ENCODE measurements at regions not wholly inside any gene's neighbourhood (a gene's known extent, or its start where the extent isn't known, plus 50 kb on each side); places are given as distances from the start of the nearest gene placed in this dataset.

DNA sequence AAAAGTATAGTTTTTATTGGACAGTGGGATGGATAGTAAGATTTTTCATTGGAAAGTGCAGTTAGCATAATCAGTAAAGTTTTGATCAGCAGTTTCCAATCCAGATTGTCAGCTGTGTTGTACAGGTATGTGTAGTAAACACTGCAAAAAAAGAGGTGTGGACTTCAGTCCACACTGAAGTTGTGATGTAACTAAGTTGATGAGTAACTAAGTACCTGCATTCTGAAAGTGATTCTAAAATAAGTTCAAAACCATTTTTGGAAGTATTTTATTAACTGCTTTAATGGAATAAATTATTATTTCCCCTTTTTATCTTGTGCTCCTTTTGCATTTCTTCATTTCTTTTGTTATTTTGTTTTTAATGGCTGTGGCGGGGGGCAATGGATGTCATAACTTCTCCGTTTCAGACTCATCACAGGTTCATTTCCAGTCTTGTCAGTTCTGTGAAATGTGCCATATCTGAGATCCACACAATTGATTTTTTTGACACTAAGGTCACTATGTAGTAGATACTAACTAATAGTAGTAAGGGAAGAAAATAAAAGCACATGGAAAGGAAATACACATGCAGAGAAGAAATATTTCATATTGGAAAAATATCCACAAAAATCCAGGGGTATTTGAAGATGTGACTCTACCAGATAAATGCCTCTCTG is 247.5 kb downstream of the GABRG1 start:
- Histone ChIP-seq H3K4me3 (ENCODE audit: insufficient read depth, low read depth, low read length) (no peak overlapping the region), H3K36me3 (replicated peaks; ENCODE audit: control insufficient read depth, insufficient read depth, low read length) (no peaks in the 10 kb centered on the region), H3K27me3 (ENCODE audit: control insufficient read depth, insufficient read depth, low read length) (no peaks in the 10 kb centered on the region)
- DNase-seq = no peak

DNA sequence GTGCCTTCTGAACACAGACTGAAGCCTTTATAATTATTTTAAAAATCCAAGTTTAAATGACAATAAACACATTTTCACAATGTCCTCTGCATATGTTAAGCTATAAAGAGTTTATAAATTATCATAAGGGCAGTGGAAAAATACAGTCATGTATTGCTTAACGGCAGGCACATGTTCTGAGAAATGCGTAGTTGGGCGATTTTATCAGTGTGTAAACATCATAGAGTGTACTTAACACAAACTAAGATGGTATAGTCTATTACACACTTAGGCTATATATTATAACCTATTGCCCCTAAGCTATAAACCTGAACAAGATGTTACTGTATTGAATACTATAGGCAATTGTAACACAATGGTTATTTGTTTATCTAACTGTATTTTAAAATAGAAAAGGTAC is 254.7 kb downstream of the GABRG1 start:
- no peaks in the 10 kb centered on the region for H3K36me3 ChIP-seq (replicated peaks; ENCODE audit: control insufficient read depth, insufficient read depth, low read length)
- DNase-seq = no peak
- no peaks in the 10 kb centered on the region for H3K27me3 ChIP-seq (ENCODE audit: control insufficient read depth, insufficient read depth, low read length)
- H3K4me3 ChIP-seq (ENCODE audit: insufficient read depth, low read depth, low read length) = no peak overlapping the region

GRCh38 chr4:45865781-45866180 is 258.1 kb downstream of the GABRG1 start:
- no peaks in the 10 kb centered on the region for H3K27me3 ChIP-seq (ENCODE audit: control insufficient read depth, insufficient read depth, low read length)
- no peak overlapping the region for H3K4me3 ChIP-seq (ENCODE audit: insufficient read depth, low read depth, low read length)
- no peak for DNase-seq
- H3K36me3 ChIP-seq (replicated peaks; ENCODE audit: control insufficient read depth, insufficient read depth, low read length) = no peaks in the 10 kb centered on the region

DNA sequence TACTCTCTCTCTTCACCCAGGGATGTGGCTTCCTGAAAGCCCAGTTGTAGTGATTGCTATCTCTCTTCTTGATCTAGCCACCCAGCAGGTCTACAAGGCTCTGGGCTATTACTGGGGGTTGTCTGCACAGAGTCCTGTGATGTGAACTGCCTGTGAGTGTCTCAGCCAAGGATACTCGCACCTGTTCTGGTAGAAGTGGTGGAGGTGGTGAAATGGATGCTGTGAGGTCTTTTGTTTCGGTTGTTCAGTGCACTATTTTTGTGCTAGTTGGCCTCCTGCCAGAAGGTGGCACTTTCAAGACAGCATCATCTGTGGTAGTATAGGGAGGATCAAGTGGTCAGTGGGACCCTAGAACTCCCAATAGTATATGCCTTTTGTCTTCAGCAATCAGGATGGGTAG is 268.0 kb downstream of the GABRG1 start:
- Histone ChIP-seq H3K27me3 (ENCODE audit: control insufficient read depth, insufficient read depth, low read length) (no peaks in the 10 kb centered on the region), H3K4me3 (ENCODE audit: insufficient read depth, low read depth, low read length) (no peak overlapping the region), H3K36me3 (replicated peaks; ENCODE audit: control insufficient read depth, insufficient read depth, low read length) (no peaks in the 10 kb centered on the region)
- no peak for DNase-seq

- DNase-seq = no peak
- Histone ChIP-seq H3K4me3 (ENCODE audit: insufficient read depth, low read depth, low read length) (no peak overlapping the region), H3K36me3 (replicated peaks; ENCODE audit: control insufficient read depth, insufficient read depth, low read length) (no peaks in the 10 kb centered on the region)
Observed at GRCh38 chr4:45846016-45846415, 277.8 kb downstream of the GABRG1 start.

GRCh38 chr4:45841791-45842190 is 282.1 kb downstream of the GABRG1 start:
- no peaks in the 10 kb centered on the region for H3K27me3 ChIP-seq (ENCODE audit: control insufficient read depth, insufficient read depth, low read length)
- H3K36me3 ChIP-seq (replicated peaks; ENCODE audit: control insufficient read depth, insufficient read depth, low read length) = no peaks in the 10 kb centered on the region
- DNase-seq = no peak
- no peak overlapping the region for H3K4me3 ChIP-seq (ENCODE audit: insufficient read depth, low read depth, low read length)

More at GRCh38 chr4:45846016-45846415, 277.8 kb downstream of the GABRG1 start:
- H3K27me3 ChIP-seq (ENCODE audit: control insufficient read depth, insufficient read depth, low read length) = no peaks in the 10 kb centered on the region

- no peak for DNase-seq
- no peaks in the 10 kb centered on the region for H3K36me3 ChIP-seq (replicated peaks; ENCODE audit: control insufficient read depth, insufficient read depth, low read length)
- no peak overlapping the region for H3K4me3 ChIP-seq (ENCODE audit: insufficient read depth, low read depth, low read length)
- no peaks in the 10 kb centered on the region for H3K27me3 ChIP-seq (ENCODE audit: control insufficient read depth, insufficient read depth, low read length)
Observed at GRCh38 chr4:45831692-45832091, 292.2 kb downstream of the GABRG1 start.

GRCh38 chr4:45803994-45804393 is 319.9 kb downstream of the GABRG1 start:
- Histone ChIP-seq H3K4me3 (ENCODE audit: insufficient read depth, low read depth, low read length) (no peak overlapping the region), H3K27me3 (ENCODE audit: control insufficient read depth, insufficient read depth, low read length) (no peaks in the 10 kb centered on the region), H3K36me3 (replicated peaks; ENCODE audit: control insufficient read depth, insufficient read depth, low read length) (no peaks in the 10 kb centered on the region)
- DNase-seq = no peak

GRCh38 chr4:45795135-45795534 is 328.7 kb downstream of the GABRG1 start:
- Histone ChIP-seq H3K27me3 (ENCODE audit: control insufficient read depth, insufficient read depth, low read length) (no peaks in the 10 kb centered on the region), H3K36me3 (replicated peaks; ENCODE audit: control insufficient read depth, insufficient read depth, low read length) (no peaks in the 10 kb centered on the region), H3K4me3 (ENCODE audit: insufficient read depth, low read depth, low read length) (no peak overlapping the region)
- no peak for DNase-seq

DNA sequence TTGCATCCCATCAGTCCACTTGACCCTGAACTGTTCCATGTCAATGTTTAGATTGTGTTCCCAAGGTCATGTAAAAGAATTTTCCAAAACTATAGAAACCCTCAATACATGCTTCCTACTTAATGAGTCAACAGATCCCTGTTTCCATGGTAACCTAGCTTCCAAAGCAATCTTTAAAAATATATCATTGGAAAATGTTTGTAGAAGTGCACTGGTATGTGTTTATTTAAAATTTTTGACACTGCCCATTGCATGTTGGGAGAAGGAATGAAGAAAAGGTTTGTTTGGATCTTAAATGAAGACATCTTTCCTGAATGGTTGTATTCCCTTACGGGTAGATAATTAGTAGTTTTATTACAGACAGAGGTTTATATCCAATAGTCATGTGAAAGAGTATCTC is 345.3 kb downstream of the GABRG1 start:
- DNase-seq = no peak
- H3K4me3 ChIP-seq (ENCODE audit: insufficient read depth, low read depth, low read length) = no peak overlapping the region
- H3K36me3 ChIP-seq (replicated peaks; ENCODE audit: control insufficient read depth, insufficient read depth, low read length) = no peaks in the 10 kb centered on the region
- no peaks in the 10 kb centered on the region for H3K27me3 ChIP-seq (ENCODE audit: control insufficient read depth, insufficient read depth, low read length)

GRCh38 chr4:45776146-45776545 is 347.7 kb downstream of the GABRG1 start:
- Histone ChIP-seq H3K36me3 (replicated peaks; ENCODE audit: control insufficient read depth, insufficient read depth, low read length) (no peaks in the 10 kb centered on the region), H3K27me3 (ENCODE audit: control insufficient read depth, insufficient read depth, low read length) (no peaks in the 10 kb centered on the region), H3K4me3 (ENCODE audit: insufficient read depth, low read depth, low read length) (no peak overlapping the region)
- no peak for DNase-seq

GRCh38 chr4:45770958-45771357 is 352.9 kb downstream of the GABRG1 start:
- DNase-seq = no peak
- H3K27me3 ChIP-seq (ENCODE audit: control insufficient read depth, insufficient read depth, low read length) = no peaks in the 10 kb centered on the region
- no peaks in the 10 kb centered on the region for H3K36me3 ChIP-seq (replicated peaks; ENCODE audit: control insufficient read depth, insufficient read depth, low read length)
- H3K4me3 ChIP-seq (ENCODE audit: insufficient read depth, low read depth, low read length) = no peak overlapping the region

GRCh38 chr4:45765521-45765920 is 358.3 kb downstream of the GABRG1 start:
- H3K36me3 ChIP-seq (replicated peaks; ENCODE audit: control insufficient read depth, insufficient read depth, low read length) = no peaks in the 10 kb centered on the region
- DNase-seq = no peak

GRCh38 chr4:45751877-45752530 is 371.9 kb downstream of the GABRG1 start:
- H3K36me3 ChIP-seq (replicated peaks; ENCODE audit: control insufficient read depth, insufficient read depth, low read length) = no peaks in the 10 kb centered on the region
- H3K27me3 ChIP-seq (ENCODE audit: control insufficient read depth, insufficient read depth, low read length) = no peaks in the 10 kb centered on the region
- H3K4me3 ChIP-seq (ENCODE audit: insufficient read depth, low read depth, low read length) = no peak overlapping the region
- no peak for DNase-seq

More at GRCh38 chr4:45765521-45765920, 358.3 kb downstream of the GABRG1 start:
- H3K4me3 ChIP-seq (ENCODE audit: insufficient read depth, low read depth, low read length) = no peak overlapping the region
- no peaks in the 10 kb centered on the region for H3K27me3 ChIP-seq (ENCODE audit: control insufficient read depth, insufficient read depth, low read length)

DNA sequence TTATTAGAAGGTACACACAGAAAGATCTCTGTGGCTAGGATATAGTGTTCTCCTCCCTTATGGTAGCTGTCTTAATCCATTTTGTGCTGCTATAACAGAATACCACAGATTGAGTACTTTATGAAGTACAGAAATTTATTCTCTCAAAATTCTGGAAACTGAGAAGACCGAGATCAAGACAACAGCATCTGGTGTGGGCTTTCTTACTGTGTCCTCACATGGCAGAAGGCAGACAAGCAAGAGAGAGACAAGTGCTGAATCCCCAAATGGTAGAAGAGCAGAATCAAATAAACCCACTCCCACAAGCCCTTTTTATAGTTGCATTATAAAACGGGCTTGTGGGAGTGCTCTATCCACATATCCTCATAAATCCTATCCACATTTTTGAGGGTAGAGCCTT is 373.1 kb downstream of the GABRG1 start:
- no peaks in the 10 kb centered on the region for H3K27me3 ChIP-seq (ENCODE audit: control insufficient read depth, insufficient read depth, low read length)
- no peak for DNase-seq

More for the DNA sequence above, 373.1 kb downstream of the GABRG1 start:
- H3K4me3 ChIP-seq (ENCODE audit: insufficient read depth, low read depth, low read length) = no peak overlapping the region
- no peaks in the 10 kb centered on the region for H3K36me3 ChIP-seq (replicated peaks; ENCODE audit: control insufficient read depth, insufficient read depth, low read length)

All from H7 (cell line).